HepG2 (cell line): ENCODE measurements at regions not wholly inside any gene's neighbourhood (a gene's known extent, or its start where the extent isn't known, plus 50 kb on each side); places are given as distances from the start of the nearest gene placed in this dataset.

ENCODE experiments used
- ATAC-seq: fragments of 200-7000 bp; cut with Tn5 transposase; 3 replicates; pipeline ENCODE4 v1.9.1; 2020; ENCODE audit warnings: mild to moderate bottlenecking, moderate library complexity
- BruUV-seq: library from RNA; stranded (reverse); fragments of 400-500 nt; replicated peaks from 2 replicates; lab custom pipeline; 2021; lab: Mats Ljungman, UMichigan
- CTCF ChIA-PET: fragments of 300-600 bp; formaldehyde crosslinking; extraction: SDS; loops from one replicate; lab custom pipeline; 2021; ENCODE audit warnings: low total read pairs, inconsistent platforms, low intra/inter-chr PET ratio; lab: Yijun Ruan, JAX
- POLR2A ChIA-PET: fragments of 350-600 bp; sonication (Branson Sonifier 250); formaldehyde crosslinking; loops from one replicate; lab custom pipeline; 2020; ENCODE audit warnings: antibody characterized with exemption, inconsistent platforms; lab: Yijun Ruan, JAX
- DNase-seq: peaks from one replicate; pipeline ENCODE4 v3.0.0-alpha.2; 2015; ENCODE audit warnings: low spot score
- FAIRE-seq: peaks from 3 replicates; lab custom pipeline; 2011; peaks lifted over from hg19 to GRCh38; lab: Jason Lieb, UNC
- H2AFZ ChIP-seq: one replicate; pipeline ENCODE4 v1.6.1; 2011; ENCODE audit warnings: low read length, inconsistent platforms
- H3K27ac ChIP-seq: fragments of 300-600 bp; 3 replicates; pipeline ENCODE4 v1.8.0; 2011; ENCODE audit warnings: mixed run types, mild to moderate bottlenecking, mixed read lengths, low read length, inconsistent platforms; ENCODE audit not compliant: insufficient read depth; ENCODE audit errors: extremely low read length
- H3K27me3 ChIP-seq, 2 experiments: fragments of 200-600 bp in 1 of 2; 2 replicates in 1 of 2; 3 replicates in 1 of 2; pipeline versions ENCODE4 v1.6.0 to v1.8.0; 2011; ENCODE audit warnings: low read length in 2 of 2, mild to moderate bottlenecking in 2 of 2, moderate library complexity in 2 of 2, inconsistent platforms in 1 of 2; ENCODE audit not compliant: insufficient read depth in 2 of 2, control insufficient read depth in 1 of 2
- H3K36me3 ChIP-seq, 2 experiments: fragments of 200-600 bp in 1 of 2; replicated peaks in 1 of 2; 2 replicates in 1 of 2; 3 replicates in 1 of 2; pipeline versions ENCODE4 v1.5.1 to v1.8.0; 2011; ENCODE audit warnings: low read length in 2 of 2, inconsistent platforms in 1 of 2; ENCODE audit not compliant: insufficient read depth in 2 of 2, control insufficient read depth in 1 of 2
- H3K4me1 ChIP-seq: 2 replicates; pipeline ENCODE4 v1.5.1; 2012; ENCODE audit warnings: low read length, inconsistent platforms; ENCODE audit not compliant: insufficient read depth
- H3K4me2 ChIP-seq: 2 replicates; pipeline ENCODE4 v1.6.0; 2011; ENCODE audit warnings: low read depth, low read length, inconsistent platforms
- H3K4me3 ChIP-seq, 3 experiments: fragments of 200-600 bp in 1 of 3; sonication (generic), shearing (Covaris generic) in 1 of 3; replicated peaks in 1 of 3; 2 replicates each; pipeline ENCODE4 v1.5.1; 2011 to 2016; ENCODE audit warnings: low read length in 3 of 3, inconsistent platforms in 2 of 3, low read depth in 2 of 3, mild to moderate bottlenecking in 2 of 3, control low read depth in 1 of 3, mixed read lengths in 1 of 3; ENCODE audit not compliant: insufficient read depth in 1 of 3
- H3K79me2 ChIP-seq: one replicate; pipeline ENCODE4 v1.6.1; 2011; ENCODE audit warnings: low read length, inconsistent platforms; ENCODE audit not compliant: insufficient read depth
- H3K9ac ChIP-seq: 2 replicates; pipeline ENCODE4 v1.6.0; 2011; ENCODE audit warnings: mild to moderate bottlenecking, low read depth, low read length, inconsistent platforms; ENCODE audit not compliant: insufficient read depth
- H3K9me3 ChIP-seq: 2 replicates; pipeline ENCODE4 v1.5.1; 2012; ENCODE audit warnings: mild to moderate bottlenecking, low read length
- H4K20me1 ChIP-seq: 2 replicates; pipeline ENCODE4 v1.6.0; 2011; ENCODE audit warnings: inconsistent platforms, mild to moderate bottlenecking, low read length, moderate library complexity; ENCODE audit not compliant: insufficient read depth
- BCL3 ChIP-seq: sonication (generic); formaldehyde crosslinking; IDR thresholded peaks from 2 replicates; pipeline ENCODE4 v1.5.1; 2020; ENCODE audit warnings: mild to moderate bottlenecking, missing genetic modification reagents, moderate library complexity
- CHD2 ChIP-seq: IDR thresholded peaks from 2 replicates; pipeline ENCODE4 v1.6.1; 2011; ENCODE audit warnings: low read depth, low read length, improper control_type of control experiment
- HOXA9 ChIP-seq: sonication (generic); formaldehyde crosslinking; IDR thresholded peaks from 2 replicates; pipeline ENCODE4 v1.8.1; 2022; ENCODE audit warnings: missing genetic modification reagents, mild to moderate bottlenecking, moderate library complexity, borderline replicate concordance
- NFIC ChIP-seq: IDR thresholded peaks from 2 replicates; pipeline ENCODE4 v1.6.1; 2012; ENCODE audit warnings: mild to moderate bottlenecking, low read length, inconsistent platforms
- NR2F6 ChIP-seq, 2 experiments: IDR thresholded peaks; 2 replicates each; pipeline ENCODE4 v1.6.1; 2016; ENCODE audit warnings: antibody characterized with exemption in 1 of 2, mild to moderate bottlenecking in 1 of 2
- SMAD1 ChIP-seq: sonication (generic); formaldehyde crosslinking; IDR thresholded peaks from 2 replicates; pipeline ENCODE4 v1.4.0; 2020; ENCODE audit warnings: missing genetic modification reagents, low read depth, mild to moderate bottlenecking, borderline replicate concordance
- SMAD3 ChIP-seq: sonication (generic); formaldehyde crosslinking; IDR thresholded peaks from 2 replicates; pipeline ENCODE4 v1.4.0; 2020; ENCODE audit warnings: missing genetic modification reagents
- SUZ12 ChIP-seq: fragments of 150-350 bp; IDR thresholded peaks from 2 replicates; pipeline ENCODE4 v1.6.1; 2014; ENCODE audit warnings: low read depth, low read length
- TBX2 ChIP-seq: sonication (generic); formaldehyde crosslinking; IDR thresholded peaks from 2 replicates; pipeline ENCODE4 v1.5.0; 2020; ENCODE audit warnings: missing genetic modification reagents, mild to moderate bottlenecking, borderline replicate concordance
- TGIF2 ChIP-seq: IDR thresholded peaks from 2 replicates; pipeline ENCODE4 v1.6.1; 2016; ENCODE audit warnings: control low read depth, missing compliant biosample characterization
- TIGD3 ChIP-seq: sonication (generic); formaldehyde crosslinking; IDR thresholded peaks from 2 replicates; pipeline ENCODE4 v1.5.1; 2020; ENCODE audit warnings: mild to moderate bottlenecking, missing genetic modification reagents, borderline replicate concordance
- TRIM22 ChIP-seq: fragments of 450-650 bp; IDR thresholded peaks from 2 replicates; pipeline ENCODE4 v1.6.1; 2017
- YEATS2 ChIP-seq: sonication (generic); formaldehyde crosslinking; IDR thresholded peaks from 2 replicates; pipeline ENCODE4 v1.4.0; 2020; ENCODE audit warnings: missing genetic modification reagents, borderline replicate concordance
- ZFP41 ChIP-seq: sonication (generic); formaldehyde crosslinking; IDR thresholded peaks from 2 replicates; pipeline ENCODE4 v1.4.0; 2020; ENCODE audit warnings: mild to moderate bottlenecking, missing genetic modification reagents, borderline replicate concordance
- ZNF496 ChIP-seq: sonication (generic); formaldehyde crosslinking; IDR thresholded peaks from 2 replicates; pipeline ENCODE4 v1.8.1; 2023; ENCODE audit warnings: mild to moderate bottlenecking, moderate library complexity, missing genetic modification reagents; ENCODE audit not compliant: insufficient replicate concordance
- ZNF549 ChIP-seq: sonication (generic); formaldehyde crosslinking; IDR thresholded peaks from 2 replicates; pipeline ENCODE4 v1.5.0; 2020; ENCODE audit warnings: missing genetic modification reagents
- ZNF577 ChIP-seq: sonication (generic); formaldehyde crosslinking; IDR thresholded peaks from 2 replicates; pipeline ENCODE4 v1.4.0; 2020; ENCODE audit warnings: mild to moderate bottlenecking, low read depth, missing genetic modification reagents, borderline replicate concordance
- ZNF615 ChIP-seq: sonication (generic); formaldehyde crosslinking; IDR thresholded peaks from 2 replicates; pipeline ENCODE4 v1.5.0; 2020; ENCODE audit warnings: mild to moderate bottlenecking, missing genetic modification reagents, borderline replicate concordance
- ZSCAN21 ChIP-seq: sonication (generic); formaldehyde crosslinking; IDR thresholded peaks from 2 replicates; pipeline ENCODE4 v1.8.0; 2022; ENCODE audit warnings: mild to moderate bottlenecking, missing genetic modification reagents, moderate library complexity, borderline replicate concordance
- WGBS: methylation state at CpG from one replicate; pipeline ENCODE4 v1.1.6; 2017; ENCODE audit warnings: low lambda C conversion rate; 5-methylcytosine and 5-hydroxymethylcytosine counted together
- in situ Hi-C: cut with HindIII; loops from 2 replicates; pipeline ENCODE4 v1.10.0; 2017; ENCODE audit warnings: low pct_unique_long_range_greater_than_20kb; ENCODE audit not compliant: extremely low pct_ligation_motif_present
- intact Hi-C: fragments of 100-400 bp; cut with micrococcal nuclease; formaldehyde crosslinking; loops from one replicate; pipeline ENCODE4 v1.10.0; 2022; ENCODE audit not compliant: unreplicated experiment

GRCh38 chr9:134504106-134504385 is 137.6 kb upstream of the COL5A1 start:
- WGBS: no CpG with 5 or more reads among the region's 7 CpGs
- ChIA-PET POLR2A (no interaction called here), CTCF (no interaction called here)
- Histone ChIP-seq H3K4me2 (no peak overlapping the region), H2AFZ (no peak overlapping the region), H3K79me2 (no peaks in the 10 kb centered on the region), H4K20me1 (no peaks in the 10 kb centered on the region), H3K36me3 (no peaks in the 10 kb centered on the region), H3K9me3 (no peaks in the 10 kb centered on the region), H3K27me3 (peaks cover 10 to 49% of the 10 kb centered on the region in 2 experiments; a peak in 4 of 5 replicates), H3K27ac (no peak overlapping the region), H3K4me1 (no peaks in the 10 kb centered on the region), H3K9ac (no peak overlapping the region), H3K4me3 (no peak overlapping the region)
- intact Hi-C loops: no loop called here
- no TSS peak for BruUV-seq
- DNase-seq: no peak
- in situ Hi-C loops: no loop called here
- FAIRE-seq: no peak
- ATAC-seq: no peak
- no peak for TF ChIP-seq TBX2
- no peak for TF ChIP-seq ZSCAN21 (CRISPR knock-in tag)
- no peak for TF ChIP-seq BCL3 (CRISPR knock-in tag)
- no peak for TF ChIP-seq YEATS2 (CRISPR knock-in tag)
- TF ChIP-seq TGIF2 (CRISPR knock-in tag): no peak
- TF ChIP-seq NFIC: no peak
- TF ChIP-seq ZNF577 (CRISPR knock-in tag): no peak
- no peak for TF ChIP-seq CHD2
- TF ChIP-seq ZNF549: no peak
- TF ChIP-seq ZFP41 (CRISPR knock-in tag): no peak
- no peak for TF ChIP-seq ZNF496 (CRISPR knock-in tag)
- no peak for TF ChIP-seq ZNF615 (CRISPR knock-in tag)
- no peak for TF ChIP-seq SUZ12
- TF ChIP-seq TIGD3 (CRISPR knock-in tag): no peak
- no peak for TF ChIP-seq SMAD1 (CRISPR knock-in tag)
- TF ChIP-seq NR2F6 (IDR thresholded peaks at IDR 0.05): no peak
- TF ChIP-seq NR2F6 (CRISPR knock-in tag; IDR thresholded peaks at IDR 0.05): no peak
- no peak for TF ChIP-seq HOXA9 (CRISPR knock-in tag)
- no peak for TF ChIP-seq TRIM22
- TF ChIP-seq SMAD3 (CRISPR knock-in tag): no peak
